NOMO-1 treated with dmso at 0.1 percent for 144 hours (cell line): ENCODE measurements at regions not wholly inside any gene's neighbourhood (a gene's known extent, or its start where the extent isn't known, plus 50 kb on each side); places are given as distances from the start of the nearest gene placed in this dataset.

Experiments used
- DNase-seq: peaks from one replicate; lab custom pipeline; 2025; ENCODE audit not compliant: unreplicated experiment; lab: John Stamatoyannopoulos, UW

DNA sequence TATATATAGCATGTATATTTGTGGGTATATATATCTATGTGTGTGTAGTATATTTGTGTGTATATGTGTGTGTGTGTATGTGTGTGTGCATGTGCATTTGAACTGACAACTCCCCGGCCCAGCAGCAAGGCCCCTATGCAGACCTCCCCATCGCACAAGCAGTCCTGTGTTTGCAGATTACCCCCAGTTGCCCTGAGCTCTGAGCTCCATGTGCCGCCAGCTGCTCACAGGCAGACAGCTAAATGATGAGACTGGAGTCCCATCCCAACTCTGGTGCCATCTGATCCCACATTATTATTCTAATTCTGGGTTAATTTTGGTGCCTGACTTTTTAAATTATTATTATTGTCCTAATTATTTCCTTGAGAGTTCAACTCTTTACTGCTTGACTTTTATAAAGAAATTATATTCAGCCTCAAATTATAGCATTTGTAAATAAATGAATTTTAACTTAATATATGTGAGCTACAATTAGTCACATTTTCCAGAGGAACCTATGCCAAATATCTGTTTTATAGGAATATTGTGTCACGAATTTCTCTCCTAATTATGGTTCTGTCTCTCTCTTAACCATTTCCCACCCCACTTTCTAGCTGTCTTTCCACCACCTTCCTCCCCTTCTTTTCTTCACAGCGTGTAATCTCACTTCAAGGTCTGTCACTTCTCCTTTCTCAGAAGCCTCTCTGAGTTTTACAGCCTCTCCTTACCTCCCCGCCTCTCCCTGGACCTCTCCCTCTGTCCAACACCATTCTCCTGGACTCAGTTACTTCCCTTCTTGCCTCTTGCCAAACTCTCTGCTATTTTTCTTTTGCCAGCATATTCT, 90.6 kb upstream of the SYNDIG1 start:
- no peak for DNase-seq

- DNase-seq, result no peak
Observed at GRCh38 chr20:24376311-24377099, 92.9 kb upstream of the SYNDIG1 start.

DNA sequence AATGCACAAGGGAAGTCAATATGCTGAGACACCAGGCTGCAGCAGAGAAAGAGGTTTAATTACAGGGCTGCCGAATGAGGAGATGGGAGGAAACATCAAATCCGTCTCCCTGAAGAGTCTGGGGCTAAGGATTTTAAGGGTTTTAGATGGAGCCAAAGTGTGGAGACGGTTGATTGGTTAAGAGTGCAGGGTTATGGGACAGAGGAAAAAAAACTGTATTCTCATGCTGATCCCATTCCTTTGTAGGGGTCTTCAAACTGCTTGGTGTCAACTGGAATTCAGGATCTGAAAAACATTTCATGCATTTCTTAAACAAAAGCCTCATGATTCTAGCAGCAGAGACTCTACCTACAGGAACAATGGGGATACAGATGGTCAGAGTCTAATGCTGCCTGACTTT, 96.1 kb upstream of the SYNDIG1 start:
- DNase-seq, result no peak

DNA sequence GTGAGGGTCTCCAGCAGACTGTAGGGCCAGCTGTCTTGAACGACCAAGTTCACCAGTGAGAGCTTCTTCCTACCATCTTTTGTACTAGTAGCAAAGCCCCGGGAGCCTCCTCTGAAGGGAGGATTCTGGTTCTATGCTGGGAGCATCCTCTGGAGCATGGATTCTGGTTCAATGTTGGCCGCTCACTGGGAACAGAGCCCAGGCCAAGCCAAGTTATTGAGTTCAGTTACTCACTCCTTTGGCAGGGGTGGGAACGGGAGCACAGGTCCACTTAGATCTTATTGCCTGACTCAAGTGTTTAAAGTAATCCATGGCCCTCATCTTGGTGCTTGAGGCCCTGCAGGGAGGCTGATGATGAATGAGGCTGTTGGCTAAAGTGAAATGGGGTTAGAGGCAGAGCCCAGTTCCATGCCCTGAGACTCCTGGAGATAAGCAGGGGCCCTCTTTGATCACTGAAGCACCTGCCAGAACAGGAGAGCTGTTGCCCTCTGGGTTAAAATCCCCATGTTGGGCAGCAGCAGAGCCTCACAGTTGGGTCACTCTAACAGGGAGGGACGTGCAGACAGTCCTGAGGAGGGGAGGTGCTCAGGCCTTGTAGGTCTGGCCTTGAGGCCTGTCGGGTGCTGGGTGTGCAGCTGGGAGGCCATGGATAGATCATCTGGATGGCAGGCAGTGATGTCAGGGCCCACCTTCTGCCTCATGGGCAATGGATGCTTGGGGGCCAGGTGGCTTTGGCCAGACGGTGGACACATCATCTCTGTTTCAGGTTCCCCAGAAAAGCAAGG, 98.3 kb upstream of the SYNDIG1 start:
- DNase-seq, result no peak

DNA sequence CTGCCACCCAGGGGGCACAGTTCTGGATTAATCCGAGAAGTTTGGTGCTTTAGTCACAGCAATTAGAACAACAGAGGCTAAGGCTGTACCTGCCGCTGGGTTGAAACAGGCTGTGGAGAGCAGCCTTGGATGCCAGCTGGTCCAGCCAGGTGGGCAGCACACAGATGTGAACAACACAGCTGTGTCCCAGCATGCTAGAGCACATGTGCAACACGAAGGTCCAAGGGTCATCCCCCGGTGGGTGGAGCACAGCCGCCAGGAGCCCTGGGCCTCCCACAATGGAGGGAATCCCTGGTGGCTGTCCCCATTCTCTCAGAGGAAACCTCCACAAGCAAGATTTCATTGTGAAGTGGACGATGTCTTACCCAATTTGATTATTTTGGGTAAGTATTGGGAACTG, 99.2 kb upstream of the SYNDIG1 start:
- DNase-seq, result no peak

- no peak for DNase-seq
Observed at GRCh38 chr20:24368253-24368652, 101.2 kb upstream of the SYNDIG1 start.

- no peak for DNase-seq
Observed at GRCh38 chr20:24366336-24367004, 103.0 kb upstream of the SYNDIG1 start.

DNA sequence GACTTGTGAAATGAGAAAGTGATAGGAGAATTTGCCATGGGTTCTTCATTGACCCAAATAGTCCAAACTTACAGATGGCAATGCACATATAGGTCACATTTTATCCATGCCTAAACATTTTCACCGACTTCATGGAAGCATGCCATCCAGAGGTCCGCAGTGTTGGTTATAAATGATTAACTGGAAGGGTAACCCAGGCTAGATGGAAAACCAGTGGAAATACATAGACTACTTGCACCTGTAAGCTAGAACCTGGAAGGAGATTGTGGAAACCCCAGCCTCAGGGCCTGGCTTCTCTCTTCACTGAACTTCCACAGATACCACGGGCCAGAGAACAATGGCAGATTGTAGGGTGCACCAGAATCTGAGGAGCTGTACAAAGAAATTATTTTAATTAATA, 103.8 kb upstream of the SYNDIG1 start:
- DNase-seq, result no peak

GRCh38 chr20:24364482-24364881, 104.9 kb upstream of the SYNDIG1 start:
- DNase-seq, result no peak

DNA sequence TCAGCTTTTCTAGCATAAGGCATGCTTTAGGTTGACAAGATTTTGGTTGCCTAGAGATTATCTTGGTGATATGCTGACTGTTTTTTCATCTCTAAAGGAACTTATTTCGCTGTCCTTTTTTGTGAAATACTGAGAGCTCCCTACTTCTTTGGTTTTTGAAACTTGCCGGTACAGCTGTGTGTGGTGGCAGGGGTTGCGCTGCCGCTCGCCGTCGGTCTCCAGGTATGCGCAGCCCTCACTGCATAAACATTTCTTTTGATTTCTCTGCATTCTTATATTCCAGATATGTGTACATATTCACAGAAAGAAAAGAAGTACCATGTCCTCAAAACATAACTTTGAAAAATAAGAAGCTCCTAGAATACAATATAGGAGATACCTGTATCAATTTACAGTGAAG, 106.4 kb upstream of the SYNDIG1 start:
- no peak for DNase-seq

GRCh38 chr20:24362080-24362479, 107.3 kb upstream of the SYNDIG1 start:
- DNase-seq, result no peak

DNA sequence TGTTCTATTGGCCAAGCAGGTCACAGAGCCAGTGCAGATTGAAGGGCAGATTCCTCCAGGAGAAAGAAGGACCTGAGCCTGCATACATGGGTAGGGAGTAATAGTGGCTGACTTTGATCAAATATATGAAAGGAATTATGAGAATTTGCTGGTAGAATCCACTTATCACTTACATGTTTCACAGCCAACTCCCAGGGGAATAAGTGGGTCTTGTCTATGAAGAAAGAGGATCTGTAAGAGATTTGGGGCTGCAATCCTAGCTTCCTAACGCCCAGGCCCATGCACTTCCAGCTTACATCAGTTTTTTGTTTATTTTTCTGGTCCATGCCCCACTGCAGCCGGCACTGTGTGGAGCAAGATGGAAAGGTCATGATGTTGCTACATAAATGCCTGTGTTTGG, 107.9 kb upstream of the SYNDIG1 start:
- no peak for DNase-seq

DNA sequence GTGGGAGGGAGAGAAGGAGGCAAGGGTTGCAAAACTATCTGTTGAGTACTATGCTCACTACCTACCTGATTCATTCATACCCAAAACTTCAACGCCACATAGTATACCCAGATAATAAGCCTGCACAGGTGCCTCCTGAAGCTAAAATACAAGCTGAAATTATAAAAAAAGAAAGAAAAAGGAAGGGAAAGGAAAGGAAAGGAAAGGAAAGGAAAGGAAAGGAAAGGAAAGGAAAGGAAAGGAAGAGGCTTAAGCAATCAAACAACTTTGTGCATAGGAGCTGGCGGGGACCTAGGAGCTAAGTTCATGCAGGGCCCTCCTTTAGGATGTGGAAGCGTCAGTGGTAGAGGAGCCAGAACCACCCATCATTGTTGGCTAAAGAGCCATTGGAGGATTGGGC, 108.9 kb upstream of the SYNDIG1 start:
- DNase-seq, result no peak

DNA sequence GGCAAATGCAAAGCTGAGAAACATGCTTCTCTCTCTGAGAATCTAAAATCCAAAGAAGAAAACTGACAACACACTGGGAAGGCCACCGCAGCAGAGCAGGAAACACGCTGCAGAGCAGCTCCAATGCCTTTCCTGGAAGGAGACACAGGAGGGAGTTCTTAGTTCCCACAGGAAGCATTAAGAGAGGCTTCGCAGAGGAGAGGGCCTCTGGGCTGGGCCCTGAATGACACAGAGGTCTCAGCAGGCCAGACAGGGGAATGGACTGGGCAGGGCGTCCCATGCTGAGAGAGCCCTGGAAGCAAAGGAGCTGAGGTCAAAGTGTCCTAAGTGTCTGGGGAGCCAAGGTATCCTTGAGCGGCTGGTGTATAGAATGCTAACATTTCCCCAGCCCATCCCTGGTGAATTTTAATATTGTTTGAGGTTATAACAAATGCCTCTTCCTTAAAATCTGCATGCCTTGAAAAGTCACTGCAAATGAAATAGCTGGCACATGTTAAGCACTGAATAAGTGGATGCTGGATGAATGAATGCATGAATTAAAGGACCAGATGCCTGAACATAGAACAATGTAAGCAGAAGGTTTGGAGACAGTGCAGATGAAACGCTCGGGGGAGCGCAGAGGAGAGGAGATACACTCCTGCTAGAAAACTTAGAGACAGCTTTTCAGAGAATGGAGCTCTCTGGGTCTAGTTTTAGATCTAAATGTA, 110.0 kb upstream of the SYNDIG1 start:
- no peak for DNase-seq

DNA sequence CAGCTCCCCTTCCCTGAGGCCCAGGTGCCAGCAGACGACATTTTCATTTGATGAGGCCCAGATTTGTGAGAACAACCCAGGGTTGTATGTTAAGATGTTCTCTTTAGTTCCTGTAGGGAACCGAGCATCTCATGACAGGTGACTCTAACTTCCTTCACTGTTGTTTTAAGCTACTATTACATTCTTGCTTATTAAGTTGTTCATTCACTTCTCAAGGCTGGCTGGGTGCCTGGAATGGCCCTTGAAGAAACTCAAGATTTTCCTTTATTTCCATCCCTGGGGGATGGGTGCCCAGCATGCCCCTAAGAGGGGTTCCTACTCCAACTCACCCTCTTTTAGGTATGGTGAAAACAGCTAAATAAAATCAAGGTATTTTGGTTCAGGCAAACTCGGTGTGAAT, 111.5 kb upstream of the SYNDIG1 start:
- DNase-seq, result no peak

DNA sequence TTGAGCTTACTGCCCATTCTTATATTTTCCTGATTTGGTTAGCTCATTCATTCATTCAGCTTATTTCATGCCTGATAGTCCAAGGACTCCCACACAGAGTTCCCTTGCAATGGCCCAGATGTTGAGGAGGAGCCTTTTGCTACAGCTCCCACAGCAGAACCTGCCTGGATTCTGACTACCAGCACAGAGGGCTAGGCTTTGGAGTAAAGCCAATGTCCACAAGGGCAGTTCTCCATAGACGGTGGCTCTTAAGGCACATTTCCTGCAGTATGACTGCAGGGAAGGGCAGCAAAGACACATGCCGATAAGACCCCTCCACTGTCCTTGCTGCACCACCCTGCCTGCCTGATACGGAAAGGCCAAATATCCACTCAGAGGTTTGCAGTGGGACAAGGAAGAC, 112.3 kb upstream of the SYNDIG1 start:
- no peak for DNase-seq

GRCh38 chr20:24353135-24353690, 116.2 kb upstream of the SYNDIG1 start:
- no peak for DNase-seq

GRCh38 chr20:24350923-24351368, 118.5 kb upstream of the SYNDIG1 start:
- DNase-seq, result no peak

DNA sequence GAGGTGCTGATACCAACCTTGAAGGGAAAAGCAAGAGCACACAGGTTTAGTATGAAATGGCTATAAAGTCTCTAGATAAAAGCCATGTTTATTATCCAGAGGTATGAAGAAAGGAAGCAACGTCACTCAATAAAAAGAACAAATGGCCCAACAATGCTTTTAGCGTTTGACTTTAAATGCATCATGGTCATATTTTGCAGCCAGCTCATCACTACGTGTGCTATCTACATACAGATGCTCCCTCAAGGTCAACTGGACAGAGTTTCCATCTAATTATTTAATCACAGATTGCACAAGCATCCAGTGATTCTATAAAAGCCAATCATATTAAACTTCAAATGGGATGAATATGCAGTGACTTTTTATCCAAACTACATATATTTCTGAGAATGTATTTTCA, 127.6 kb upstream of the SYNDIG1 start:
- no peak for DNase-seq

DNA sequence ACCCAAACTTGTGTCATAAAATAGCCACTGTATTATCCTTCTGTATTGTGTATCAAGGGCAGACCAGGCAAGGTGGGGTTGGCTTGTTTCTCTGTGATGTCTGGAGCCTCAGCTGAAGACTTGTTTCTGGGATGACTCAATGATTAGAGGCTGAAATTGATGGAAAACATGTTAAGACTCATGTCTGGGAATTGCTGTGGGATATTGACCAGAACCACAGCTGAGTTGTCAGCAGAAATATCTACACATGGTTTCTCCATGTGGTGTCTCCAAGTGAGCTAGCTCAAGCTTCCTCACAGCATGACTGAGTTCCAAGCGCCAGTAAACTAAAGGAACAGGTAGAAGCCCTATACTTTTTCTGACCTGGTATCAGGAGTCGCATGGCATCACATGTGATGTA, 128.5 kb upstream of the SYNDIG1 start:
- DNase-seq, result no peak
